ENCODE measurements at regions not wholly inside any gene's neighbourhood (a gene's known extent, or its start where the extent isn't known, plus 50 kb on each side); places are given as distances from the start of the nearest gene placed in this dataset.

- peaks cover 8 to 9% of the 10 kb centered on the region in 2 donors for H3K4me1 Mint-ChIP-seq
- no peak overlapping the region for H3K27ac Mint-ChIP-seq
- TF ChIP-seq CTCF (IDR thresholded peaks at IDR 0.05), result no peak
- H3K4me3 ChIP-seq (ENCODE audit: low read length), result no peak overlapping the region
- H3K27me3 ChIP-seq (ENCODE audit: control insufficient read depth, insufficient read depth, low read length), result peaks cover 3% of the 10 kb centered on the region
- peaks cover 8% of the 10 kb centered on the region for H3K4me1 ChIP-seq (ENCODE audit: control insufficient read depth, insufficient read depth, low read length)
- DNase-seq (peak; percentile 18 to 25), ATAC-seq (peak; percentile 75 to 95 (median 87))
- H3K27ac ChIP-seq (ENCODE audit: low read length), result no peak overlapping the region
- no peaks in the 10 kb centered on the region for H3K36me3 Mint-ChIP-seq
- 18% methylated on average over 49 of the region's 50 CpGs for WGBS (ENCODE audit: insufficient coverage)
- no peaks in the 10 kb centered on the region for H3K9me3 ChIP-seq (ENCODE audit: control insufficient read depth, insufficient read depth, low read length)
- intact Hi-C loops (cut with micrococcal nuclease), result no loop called here
- H3K4me3 Mint-ChIP-seq, result peak overlapping the region; percentile 79
- H3K27me3 Mint-ChIP-seq (ENCODE audit: low read depth in 2 of 2), result peaks cover 25 to 30% of the 10 kb centered on the region in 2 donors
- no peaks in the 10 kb centered on the region for H3K36me3 ChIP-seq (ENCODE audit: control insufficient read depth, insufficient read depth, low read length)
- H3K9me3 Mint-ChIP-seq, result no peaks in the 10 kb centered on the region
Measured at GRCh38 chr12:98456576-98457573, 58.5 kb upstream of the TMPO start.

- H3K4me3 Mint-ChIP-seq, result no peak overlapping the region
- peak in 1 of 3 donors; percentile 71 for ATAC-seq
- WGBS (ENCODE audit: insufficient coverage), result 59% methylated on average over 1 of the region's 1 CpG
- H3K9me3 ChIP-seq (ENCODE audit: control insufficient read depth, insufficient read depth, low read length), result no peaks in the 10 kb centered on the region
- TF ChIP-seq CTCF (IDR thresholded peaks at IDR 0.05), result no peak
- intact Hi-C loops (cut with micrococcal nuclease), result no loop called here
- no peaks in the 10 kb centered on the region for H3K4me1 ChIP-seq (ENCODE audit: control insufficient read depth, insufficient read depth, low read length)
- no peak overlapping the region for H3K4me3 ChIP-seq (ENCODE audit: low read length)
- H3K4me1 Mint-ChIP-seq, result no peaks in the 10 kb centered on the region
- peaks cover 0 to 2% of the 10 kb centered on the region in 2 donors for H3K27me3 Mint-ChIP-seq (ENCODE audit: low read depth in 2 of 2)
- no peaks in the 10 kb centered on the region for H3K9me3 Mint-ChIP-seq
- DNase-seq, result no peak
- H3K27me3 ChIP-seq (ENCODE audit: control insufficient read depth, insufficient read depth, low read length), result peaks cover 2% of the 10 kb centered on the region
- no peaks in the 10 kb centered on the region for H3K36me3 ChIP-seq (ENCODE audit: control insufficient read depth, insufficient read depth, low read length)
- H3K27ac Mint-ChIP-seq, result no peak overlapping the region
- no peaks in the 10 kb centered on the region for H3K36me3 Mint-ChIP-seq
- H3K27ac ChIP-seq (ENCODE audit: low read length), result no peak overlapping the region
Measured at GRCh38 chr12:98464190-98464589, 51.2 kb upstream of the TMPO start.

GRCh38 chr12:98465505-98465904 lies 49.9 kb upstream of the TMPO start:
- Mint-ChIP-seq H3K27me3 (ENCODE audit: low read depth in 2 of 2) (peaks cover 0 to 2% of the 10 kb centered on the region in 2 donors), H3K4me3 (no peak overlapping the region), H3K9me3 (no peaks in the 10 kb centered on the region), H3K27ac (no peak overlapping the region), H3K36me3 (no peaks in the 10 kb centered on the region), H3K4me1 (no peaks in the 10 kb centered on the region)
- H3K27me3 ChIP-seq (ENCODE audit: control insufficient read depth, insufficient read depth, low read length), result peaks cover 2% of the 10 kb centered on the region
- no peaks in the 10 kb centered on the region for H3K9me3 ChIP-seq (ENCODE audit: control insufficient read depth, insufficient read depth, low read length)
- DNase-seq (no peak), ATAC-seq (no peak)
- no peaks in the 10 kb centered on the region for H3K36me3 ChIP-seq (ENCODE audit: control insufficient read depth, insufficient read depth, low read length)
- no peak overlapping the region for H3K27ac ChIP-seq (ENCODE audit: low read length)
- no peak for TF ChIP-seq CTCF (IDR thresholded peaks at IDR 0.05)
- no peak overlapping the region for H3K4me3 ChIP-seq (ENCODE audit: low read length)
- no CpG with 5 or more reads among the region's 1 CpG for WGBS (ENCODE audit: insufficient coverage)
- intact Hi-C loops (cut with micrococcal nuclease), result no loop called here
- no peaks in the 10 kb centered on the region for H3K4me1 ChIP-seq (ENCODE audit: control insufficient read depth, insufficient read depth, low read length)
